GM12878 (cell line): ENCODE measurements at regions not wholly inside any gene's neighbourhood (a gene's known extent, or its start where the extent isn't known, plus 50 kb on each side); places are given as distances from the start of the nearest gene placed in this dataset.

ENCODE experiments used
- CEBPB ChIP-seq, 2 experiments: fragments of 150-350 bp in 1 of 2; IDR thresholded peaks; 2 replicates each; pipeline ENCODE4 v1.6.1; 2012 to 2014; ENCODE audit warnings: low read depth in 2 of 2, low read length in 2 of 2, borderline replicate concordance in 1 of 2, inconsistent platforms in 1 of 2
- TF ChIP-seq, protein P1 (sequence below): IDR thresholded peaks from 2 replicates; pipeline ENCODE4 v1.6.1; 2012; ENCODE audit warnings: low read depth, low read length, improper control_type of control experiment

DNA sequence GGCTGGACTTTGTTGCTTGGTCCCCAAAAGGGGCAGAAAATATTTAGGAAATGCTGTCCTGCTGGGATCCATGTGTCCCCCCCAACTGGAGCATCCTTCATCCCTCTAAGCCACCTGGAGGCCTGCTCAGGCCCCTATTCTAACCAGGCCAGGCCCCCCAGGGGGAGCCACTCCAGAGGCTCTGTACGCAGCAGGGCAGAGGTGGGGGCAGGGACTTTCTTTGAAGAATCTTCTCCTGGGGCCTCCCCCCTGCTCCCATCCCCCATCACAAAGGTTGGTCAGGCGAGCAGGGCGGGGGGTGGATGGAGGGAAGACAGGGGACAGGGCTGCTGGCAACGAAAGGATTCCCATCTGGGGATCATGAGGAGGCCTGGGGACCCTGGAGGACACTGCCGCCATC, 170.8 kb downstream of the MN1 start:
- TF ChIP-seq, protein P1, sequence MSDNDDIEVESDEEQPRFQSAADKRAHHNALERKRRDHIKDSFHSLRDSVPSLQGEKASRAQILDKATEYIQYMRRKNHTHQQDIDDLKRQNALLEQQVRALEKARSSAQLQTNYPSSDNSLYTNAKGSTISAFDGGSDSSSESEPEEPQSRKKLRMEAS: no peak
- TF ChIP-seq CEBPB (IDR thresholded peaks at IDR 0.05; ENCODE audit: borderline replicate concordance in 1 of 2, low read depth in 2 of 2, low read length in 2 of 2): no peak
